ENCODE measurements at regions not wholly inside any gene's neighbourhood (a gene's known extent, or its start where the extent isn't known, plus 50 kb on each side); places are given as distances from the start of the nearest gene placed in this dataset.

- TF ChIP-seq MLX (CRISPR knock-in tag; IDR thresholded peaks at IDR 0.05) = peak; percentile 26; the same call in 1 of the 2 replicates
- TF ChIP-seq ATRX (CRISPR knock-in tag; IDR thresholded peaks at IDR 0.05; ENCODE audit: borderline replicate concordance) = no peak
- TF ChIP-seq CBX2 (IDR thresholded peaks at IDR 0.05; ENCODE audit: low read depth, low read length) = no peak
- TF ChIP-seq CBX2 (CRISPR knock-in tag; IDR thresholded peaks at IDR 0.05; ENCODE audit: low read depth) = no peak
- no peak; the same call in 1 of the 2 replicates for TF ChIP-seq CHD4 (IDR thresholded peaks at IDR 0.05; ENCODE audit: borderline replicate concordance, low read length)
- TF ChIP-seq ZNF136 (CRISPR knock-in tag; IDR thresholded peaks at IDR 0.05; ENCODE audit: low read depth) = no peak
- no peak for TF ChIP-seq HNRNPUL1 (IDR thresholded peaks at IDR 0.05; ENCODE audit: low read depth, low read length)
- TF ChIP-seq ATF2 (CRISPR knock-in tag; IDR thresholded peaks at IDR 0.05) = peak; percentile 67
- no peak for TF ChIP-seq E2F5 (CRISPR knock-in tag; conservative IDR thresholded peaks at IDR 0.05)
- 0 out of 4 replicates have a peak, but pooled peaks of 1 of the 2 experiments have one; percentile 36 for TF ChIP-seq ATF4 (CRISPR knock-in tag; IDR thresholded peaks at IDR 0.05)
- TF ChIP-seq ZNF207 (IDR thresholded peaks at IDR 0.05; ENCODE audit: borderline replicate concordance) = no peak
- no peak for TF ChIP-seq HES4 (CRISPR knock-in tag; IDR thresholded peaks at IDR 0.05; ENCODE audit: borderline replicate concordance)
- TF ChIP-seq MAFK (conservative IDR thresholded peaks at IDR 0.05 in 1 of 2, IDR thresholded peaks at IDR 0.05 in 1 of 2; ENCODE audit: low read length in 2 of 2) = no peak
- peak; percentile 61 for TF ChIP-seq THAP11 (CRISPR knock-in tag; IDR thresholded peaks at IDR 0.05)
- no peak; the same call in 1 of the 2 replicates for TF ChIP-seq ZSCAN9 (CRISPR knock-in tag; IDR thresholded peaks at IDR 0.05; ENCODE audit: borderline replicate concordance)
- TF ChIP-seq RARA (CRISPR knock-in tag; IDR thresholded peaks at IDR 0.05) = peak; percentile 95
- no peak for TF ChIP-seq CTCF (CRISPR knock-in tag; IDR thresholded peaks at IDR 0.05)
- TF ChIP-seq FOXA1 (IDR thresholded peaks at IDR 0.05) = no peak
- peak; percentile 96 for TF ChIP-seq FOXA1 (CRISPR knock-in tag; IDR thresholded peaks at IDR 0.05)
- no peak for TF ChIP-seq ZNF713 (CRISPR knock-in tag; IDR thresholded peaks at IDR 0.05)
- TF ChIP-seq ZSCAN20 (CRISPR knock-in tag; IDR thresholded peaks at IDR 0.05; ENCODE audit: borderline replicate concordance) = no peak
- TF ChIP-seq ZNF550 (CRISPR knock-in tag; IDR thresholded peaks at IDR 0.05; ENCODE audit: borderline replicate concordance) = no peak
- no peak for TF ChIP-seq TIGD3 (CRISPR knock-in tag; IDR thresholded peaks at IDR 0.05; ENCODE audit: borderline replicate concordance)
- TF ChIP-seq POLR2AphosphoS2 (IDR thresholded peaks at IDR 0.05; ENCODE audit: low read depth, low read length) = no peak
Measured at GRCh38 chr4:18566970-18567799, 545.6 kb upstream of the LCORL start (continued).

Measured in HepG2 (cell line).